Activated CD4-positive, alpha-beta memory T cell treated with anti-CD3 and anti-CD28 coated beads for 36 hours (primary cell): ENCODE measurements at regions not wholly inside any gene's neighbourhood (a gene's known extent, or its start where the extent isn't known, plus 50 kb on each side); places are given as distances from the start of the nearest gene placed in this dataset.
"Not testable (repeated sequence)": the region's sequence is repeated elsewhere in the genome, so short reads cannot be mapped to it uniquely, and the experiment has no call there.

Source experiments
- CTCF ChIA-PET: fragments of 350-600 bp; sonication (Branson Sonifier 250); formaldehyde crosslinking; loops from one replicate; lab custom pipeline; 2021; ENCODE audit warnings: antibody characterized with exemption, inconsistent platforms; lab: Charles Lee
- POLR2A ChIA-PET: fragments of 350-600 bp; sonication (Branson Sonifier 250); formaldehyde crosslinking; loops from one replicate; lab custom pipeline; 2021; ENCODE audit warnings: antibody characterized with exemption; lab: Charles Lee
- DNase-seq: peaks from one replicate; pipeline ENCODE4 v3.0.0-alpha.2; 2020
- H3K27ac Mint-ChIP-seq: one replicate; pipeline ENCODE4 v1.8.0; 2021; ENCODE audit warnings: mixed read lengths
- H3K27me3 Mint-ChIP-seq: one replicate; pipeline ENCODE4 v1.8.0; 2021; ENCODE audit warnings: mixed read lengths
- H3K36me3 Mint-ChIP-seq: one replicate; pipeline ENCODE4 v1.8.0; 2021; ENCODE audit warnings: mixed read lengths
- H3K4me1 Mint-ChIP-seq: one replicate; pipeline ENCODE4 v1.8.0; 2021; ENCODE audit warnings: low read depth, mixed read lengths
- H3K4me3 Mint-ChIP-seq: one replicate; pipeline ENCODE4 v1.8.0; 2021; ENCODE audit warnings: mild to moderate bottlenecking, mixed read lengths
- H3K9me3 Mint-ChIP-seq: one replicate; pipeline ENCODE4 v1.8.0; 2021; ENCODE audit warnings: mixed read lengths
- intact Hi-C: fragments of 100-400 bp; cut with micrococcal nuclease; formaldehyde crosslinking; loops from one replicate; pipeline ENCODE4 v1.15.1; 2023

DNA sequence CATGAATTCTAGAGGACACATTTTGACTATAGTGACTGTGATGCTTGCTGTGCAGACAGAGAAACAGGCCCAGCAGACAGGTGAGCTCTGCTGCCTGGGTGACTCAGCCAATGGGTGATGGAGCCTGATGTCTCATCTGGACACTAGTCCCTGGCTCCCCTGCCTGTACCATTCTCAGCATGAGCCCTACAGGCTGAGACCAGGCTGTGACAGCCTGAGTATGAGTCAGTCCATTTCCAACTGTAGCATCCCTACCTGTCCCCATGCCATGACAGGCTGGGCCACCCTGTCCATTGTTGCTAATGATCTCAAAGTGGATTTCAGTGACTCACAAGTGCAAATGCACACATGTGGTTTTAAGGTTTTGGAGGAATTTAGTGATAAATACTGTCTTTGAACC is 102.5 kb upstream of the EEF2KMT start:
- Mint-ChIP-seq H3K4me1 (no peaks in the 10 kb centered on the region), H3K4me3 (no peak overlapping the region), H3K36me3 (no peaks in the 10 kb centered on the region), H3K27me3 (peaks cover 5% of the 10 kb centered on the region), H3K9me3 (no peaks in the 10 kb centered on the region), H3K27ac (no peak overlapping the region)
- DNase-seq, result no peak
- ChIA-PET CTCF (no interaction called here), POLR2A (no interaction called here)
- intact Hi-C loops, result no loop called here

DNA sequence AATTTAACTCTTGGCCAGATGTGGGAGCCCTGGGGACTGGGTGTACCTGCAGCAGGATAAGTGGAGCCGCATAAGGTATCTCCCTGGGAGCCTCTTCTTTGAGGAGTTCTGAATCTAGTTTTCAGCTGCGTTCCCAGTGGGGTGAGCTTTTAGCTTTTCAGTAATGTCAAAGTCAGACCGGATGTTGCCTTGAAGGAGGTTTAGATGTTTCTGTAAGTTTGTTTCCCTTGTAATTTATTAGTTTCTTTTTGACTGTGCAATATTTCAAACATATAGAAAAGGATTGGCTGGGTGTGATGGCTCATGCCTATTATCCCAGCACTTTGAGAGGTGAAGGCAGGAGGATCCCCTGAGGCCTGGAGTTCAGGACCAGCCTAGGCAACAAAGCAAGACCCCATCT is 98.6 kb upstream of the EEF2KMT start:
- intact Hi-C loops, result no loop called here
- no peak overlapping the region for H3K4me3 Mint-ChIP-seq
- H3K27me3 Mint-ChIP-seq, result peaks cover 5% of the 10 kb centered on the region
- no peaks in the 10 kb centered on the region for H3K9me3 Mint-ChIP-seq
- no peaks in the 10 kb centered on the region for H3K4me1 Mint-ChIP-seq
- ChIA-PET POLR2A (no interaction called here), CTCF (no interaction called here)
- H3K36me3 Mint-ChIP-seq, result no peaks in the 10 kb centered on the region
- no peak for DNase-seq
- no peak overlapping the region for H3K27ac Mint-ChIP-seq

DNA sequence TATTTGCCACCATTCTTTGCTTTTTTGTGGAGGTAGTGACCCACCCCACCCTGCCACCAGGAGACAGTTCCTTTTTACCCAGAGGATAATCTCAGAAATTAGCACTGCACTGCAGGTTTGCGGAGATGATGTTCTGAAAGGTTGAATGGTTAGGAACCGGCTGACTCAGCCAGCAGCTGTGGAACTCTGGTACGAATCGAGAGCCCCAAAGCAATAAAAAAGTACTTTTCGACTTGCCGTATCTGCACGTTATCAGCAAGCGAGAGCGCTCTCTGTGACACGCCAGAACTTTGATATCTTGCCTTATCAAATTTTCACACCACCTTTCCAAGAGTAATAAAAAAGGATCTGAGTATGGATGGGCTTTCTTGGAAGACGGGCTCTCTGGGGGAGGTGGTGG is 96.3 kb upstream of the EEF2KMT start:
- no peaks in the 10 kb centered on the region for H3K36me3 Mint-ChIP-seq
- DNase-seq, result no peak
- CTCF ChIA-PET, result no interaction called here
- no peaks in the 10 kb centered on the region for H3K4me1 Mint-ChIP-seq
- peaks cover 5% of the 10 kb centered on the region for H3K27me3 Mint-ChIP-seq
- intact Hi-C loops, result no loop called here
- no peaks in the 10 kb centered on the region for H3K9me3 Mint-ChIP-seq
- H3K4me3 Mint-ChIP-seq, result no peak overlapping the region
- H3K27ac Mint-ChIP-seq, result no peak overlapping the region
- POLR2A ChIA-PET, result no interaction called here

DNA sequence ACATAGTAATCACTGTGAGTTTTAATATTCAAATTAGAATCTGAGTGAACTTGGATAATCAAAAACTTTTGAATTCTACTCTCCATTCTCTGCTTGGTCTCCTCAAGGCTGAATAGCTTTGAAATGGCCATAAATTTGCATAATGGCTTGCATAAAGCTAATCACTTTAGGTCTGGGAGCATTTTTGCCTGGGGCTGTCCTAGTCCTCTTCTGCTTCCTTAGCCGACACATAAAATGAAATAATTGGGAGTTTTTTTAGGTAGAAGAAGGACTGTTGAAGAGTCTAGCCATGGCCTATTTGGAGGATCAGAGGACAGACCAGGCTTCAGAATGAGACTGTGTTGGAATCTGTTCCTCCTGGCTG is 91.4 kb upstream of the EEF2KMT start:
- ChIA-PET CTCF (no interaction called here), POLR2A (no interaction called here)
- no peaks in the 10 kb centered on the region for H3K27me3 Mint-ChIP-seq
- no peaks in the 10 kb centered on the region for H3K36me3 Mint-ChIP-seq
- H3K27ac Mint-ChIP-seq, result no peak overlapping the region
- intact Hi-C loops, result no loop called here
- H3K9me3 Mint-ChIP-seq, result no peaks in the 10 kb centered on the region
- no peak overlapping the region for H3K4me3 Mint-ChIP-seq
- no peak for DNase-seq
- H3K4me1 Mint-ChIP-seq, result no peaks in the 10 kb centered on the region

DNA sequence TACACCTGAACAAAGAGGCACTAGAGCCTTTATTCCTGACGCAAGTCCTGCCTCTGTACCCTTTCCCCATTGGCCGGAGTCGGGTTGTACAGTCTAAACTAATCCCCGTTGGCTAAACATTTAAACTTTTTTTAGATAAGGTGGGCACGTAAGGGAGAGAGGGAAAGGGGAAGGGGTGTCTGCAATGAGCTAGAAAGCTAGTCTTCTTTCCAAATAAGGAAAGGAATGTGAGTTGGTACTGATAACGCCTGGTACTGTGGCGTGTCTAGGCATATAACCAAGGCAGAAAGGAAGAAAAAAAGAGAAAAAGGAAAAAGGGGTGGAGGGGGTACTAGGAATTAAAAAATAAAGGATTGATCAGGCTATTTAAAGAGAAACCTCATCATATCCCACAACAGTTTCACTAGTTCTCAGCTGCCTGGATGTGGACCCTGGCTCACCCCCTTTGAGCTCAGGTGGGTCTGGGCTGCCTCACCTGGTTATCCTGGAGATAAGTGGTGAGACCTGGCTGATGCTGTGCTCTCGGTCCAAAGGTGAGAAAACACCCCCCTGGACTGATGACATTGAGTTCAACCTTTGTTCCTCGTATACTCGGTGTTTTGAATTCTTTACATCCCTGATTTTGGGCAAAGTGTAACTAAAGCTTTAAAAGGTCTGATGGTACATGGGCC is 90.9 kb upstream of the EEF2KMT start:
- H3K4me3 Mint-ChIP-seq, result no peak overlapping the region
- H3K9me3 Mint-ChIP-seq, result no peaks in the 10 kb centered on the region
- H3K27ac Mint-ChIP-seq, result no peak overlapping the region
- ChIA-PET POLR2A (no interaction called here), CTCF (no interaction called here)
- no peak for DNase-seq
- intact Hi-C loops, result no loop called here
- no peaks in the 10 kb centered on the region for H3K27me3 Mint-ChIP-seq
- H3K4me1 Mint-ChIP-seq, result no peaks in the 10 kb centered on the region
- no peaks in the 10 kb centered on the region for H3K36me3 Mint-ChIP-seq

DNA sequence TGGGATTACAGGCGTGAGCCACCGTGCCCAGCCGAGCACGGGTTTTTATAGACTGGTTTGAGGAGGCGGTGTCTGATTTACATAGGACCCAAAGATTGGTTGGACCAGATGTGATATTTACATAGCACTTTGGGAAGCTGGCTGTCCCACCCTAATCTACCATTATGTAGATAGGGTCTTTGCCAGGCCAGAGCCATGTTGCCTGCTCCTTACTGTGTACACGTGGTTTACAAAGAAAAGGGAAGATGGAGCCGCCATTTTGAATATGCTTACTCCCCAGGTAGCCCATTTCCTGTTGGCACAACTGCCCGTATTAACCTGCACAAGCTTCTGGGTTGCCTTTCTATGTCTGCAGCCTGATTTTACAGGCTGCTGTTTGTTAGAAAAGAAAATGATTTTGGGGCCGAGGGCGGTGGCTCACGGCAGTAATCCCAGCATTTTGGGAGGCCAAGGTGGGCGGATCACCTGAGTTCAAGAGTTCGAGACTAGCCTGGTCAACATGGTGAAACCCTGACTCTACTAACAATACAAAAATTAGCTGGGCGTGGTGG is 89.9 kb upstream of the EEF2KMT start:
- Mint-ChIP-seq H3K36me3 (no peaks in the 10 kb centered on the region), H3K4me3 (no peak overlapping the region), H3K27me3 (no peaks in the 10 kb centered on the region), H3K27ac (no peak overlapping the region), H3K9me3 (no peaks in the 10 kb centered on the region), H3K4me1 (no peaks in the 10 kb centered on the region)
- ChIA-PET CTCF (no interaction called here), POLR2A (no interaction called here)
- DNase-seq, result no peak
- intact Hi-C loops, result no loop called here

DNA sequence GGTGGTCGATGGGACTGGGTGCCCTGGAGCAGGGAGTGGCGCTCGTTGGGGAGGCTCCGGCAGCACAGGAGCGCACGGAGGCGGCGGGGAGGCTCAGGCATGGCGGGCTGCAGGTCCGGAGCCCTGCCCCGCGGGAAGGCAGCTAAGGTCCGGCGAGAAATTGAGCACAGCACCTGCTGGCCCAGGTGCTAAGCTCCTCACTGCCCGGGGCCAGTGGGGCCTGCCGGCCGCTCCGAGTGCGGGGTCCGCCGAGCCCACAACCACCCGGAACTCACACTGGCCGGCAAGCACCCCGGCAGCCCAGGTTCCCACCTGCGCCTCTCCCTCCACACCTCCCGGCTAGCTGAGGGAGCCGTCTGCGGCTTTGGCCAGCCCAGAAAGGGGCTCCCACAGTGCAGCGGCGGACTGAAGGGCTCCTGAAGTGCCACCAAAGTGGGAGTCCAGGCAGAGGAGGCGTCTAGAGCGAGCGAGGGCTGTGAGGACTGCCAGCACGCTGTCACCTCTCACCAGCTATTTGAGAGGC is 88.8 kb upstream of the EEF2KMT start:
- no peak overlapping the region for H3K4me3 Mint-ChIP-seq
- H3K27ac Mint-ChIP-seq, result no peak overlapping the region
- no peaks in the 10 kb centered on the region for H3K4me1 Mint-ChIP-seq
- no peak for DNase-seq
- ChIA-PET POLR2A (no interaction called here), CTCF (no interaction called here)
- intact Hi-C loops, result no loop called here
- H3K9me3 Mint-ChIP-seq, result no peaks in the 10 kb centered on the region
- no peaks in the 10 kb centered on the region for H3K27me3 Mint-ChIP-seq
- no peaks in the 10 kb centered on the region for H3K36me3 Mint-ChIP-seq

DNA sequence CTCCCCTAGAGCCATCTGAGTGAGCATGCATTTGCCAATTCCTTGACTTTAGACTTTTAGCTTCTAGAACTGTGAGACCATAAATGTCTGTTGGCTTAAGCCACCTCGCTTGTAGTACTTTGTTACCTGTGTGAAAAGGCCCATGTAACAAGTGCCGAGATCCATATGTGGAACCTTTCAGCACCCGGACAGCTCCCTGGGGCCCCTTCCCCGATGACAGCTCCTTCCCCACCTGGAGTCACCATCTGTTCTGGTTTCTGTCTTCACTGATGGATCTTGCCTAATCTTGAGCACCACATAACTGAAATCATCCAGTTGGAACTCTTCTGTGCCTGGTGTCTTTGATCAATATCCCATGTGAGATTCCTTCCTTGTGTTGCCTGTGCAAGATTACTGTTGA is 78.9 kb upstream of the EEF2KMT start:
- Mint-ChIP-seq H3K27me3 (peaks cover 11% of the 10 kb centered on the region), H3K4me3 (no peak overlapping the region), H3K36me3 (peaks cover 6% of the 10 kb centered on the region), H3K27ac (no peak overlapping the region), H3K4me1 (no peaks in the 10 kb centered on the region), H3K9me3 (peaks cover 23% of the 10 kb centered on the region)
- DNase-seq, result no peak
- POLR2A ChIA-PET, result no interaction called here
- intact Hi-C loops, result no loop called here
- CTCF ChIA-PET, result no interaction called here

DNA sequence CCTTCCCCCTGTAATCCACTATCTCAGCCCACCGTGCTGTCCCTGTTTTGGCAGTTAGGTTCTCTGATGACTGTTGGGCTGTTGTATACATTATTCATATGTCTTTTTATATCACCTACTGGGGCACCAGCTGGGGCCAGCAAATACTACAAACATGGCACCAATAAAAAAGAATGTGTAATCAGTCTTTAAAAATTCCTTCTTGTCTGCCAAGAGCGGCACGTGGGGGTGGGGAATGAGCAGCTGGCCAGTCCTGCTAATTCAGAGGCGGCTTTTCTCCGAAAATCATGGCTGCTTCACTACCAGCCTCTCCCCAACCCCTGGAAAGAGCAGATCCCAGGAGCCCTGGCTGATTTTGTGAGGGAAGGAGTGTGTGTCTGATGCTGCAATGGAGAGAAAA is 77.7 kb upstream of the EEF2KMT start:
- peaks cover 17% of the 10 kb centered on the region for H3K27me3 Mint-ChIP-seq
- CTCF ChIA-PET, result no interaction called here

DNA sequence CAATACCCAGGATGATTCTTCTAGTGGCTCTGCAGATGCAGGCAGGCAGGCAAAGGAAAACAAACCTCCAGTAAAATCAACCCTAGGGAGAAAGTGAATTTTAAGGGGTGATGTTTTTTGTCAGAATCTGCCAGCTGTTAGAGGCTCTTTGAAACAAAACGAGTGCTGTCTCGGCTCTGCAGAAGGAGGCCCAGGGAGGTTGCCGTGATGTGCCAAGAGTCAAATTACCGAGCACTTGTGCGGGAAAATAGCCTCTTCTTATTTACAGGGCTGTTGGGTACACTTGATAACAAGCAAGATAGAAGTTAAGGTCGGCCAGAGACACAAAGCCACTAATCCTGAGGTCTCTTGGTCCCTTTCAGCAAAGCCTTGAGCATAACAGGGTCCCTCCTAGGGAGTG is 68.9 kb upstream of the EEF2KMT start:
- intact Hi-C loops, result no loop called here
- no peak for DNase-seq
- CTCF ChIA-PET, result no interaction called here
- POLR2A ChIA-PET, result no interaction called here
- peaks cover 6% of the 10 kb centered on the region for H3K9me3 Mint-ChIP-seq
- no peaks in the 10 kb centered on the region for H3K36me3 Mint-ChIP-seq
- H3K27me3 Mint-ChIP-seq, result peaks cover 12% of the 10 kb centered on the region
- no peak overlapping the region for H3K4me3 Mint-ChIP-seq
- H3K4me1 Mint-ChIP-seq, result no peaks in the 10 kb centered on the region
- H3K27ac Mint-ChIP-seq, result no peak overlapping the region

More for the DNA sequence above, 77.7 kb upstream of the EEF2KMT start:
- H3K4me1 Mint-ChIP-seq, result no peaks in the 10 kb centered on the region
- H3K4me3 Mint-ChIP-seq, result no peak overlapping the region
- intact Hi-C loops, result no loop called here
- DNase-seq, result no peak
- POLR2A ChIA-PET, result no interaction called here
- H3K27ac Mint-ChIP-seq, result no peak overlapping the region
- peaks cover 23% of the 10 kb centered on the region for H3K9me3 Mint-ChIP-seq
- H3K36me3 Mint-ChIP-seq, result peaks cover 6% of the 10 kb centered on the region

DNA sequence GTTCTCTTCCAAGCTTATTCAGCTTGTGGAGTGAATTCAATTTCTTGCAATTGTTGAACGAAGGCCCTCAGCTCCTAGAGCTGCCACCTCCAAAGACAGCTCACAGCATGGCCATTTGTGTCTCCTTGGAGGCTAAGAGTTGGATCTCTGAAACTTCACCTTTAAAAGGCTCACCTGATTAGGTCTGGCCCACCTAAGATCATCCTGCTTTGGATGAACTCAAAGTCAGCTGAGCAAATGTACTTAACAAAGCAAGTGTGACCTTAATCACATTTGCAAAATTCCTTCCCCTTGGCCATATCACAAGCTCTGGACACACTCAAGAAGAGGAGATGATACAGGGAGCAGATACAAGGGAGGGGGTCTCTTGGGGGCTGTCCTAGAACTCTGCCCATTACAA is 67.8 kb upstream of the EEF2KMT start:
- H3K27me3 Mint-ChIP-seq, H3K27ac Mint-ChIP-seq, H3K4me1 Mint-ChIP-seq, intact Hi-C loops, H3K36me3 Mint-ChIP-seq, H3K4me3 Mint-ChIP-seq, POLR2A ChIA-PET, DNase-seq, H3K9me3 Mint-ChIP-seq, CTCF ChIA-PET: not testable (repeated sequence)

DNA sequence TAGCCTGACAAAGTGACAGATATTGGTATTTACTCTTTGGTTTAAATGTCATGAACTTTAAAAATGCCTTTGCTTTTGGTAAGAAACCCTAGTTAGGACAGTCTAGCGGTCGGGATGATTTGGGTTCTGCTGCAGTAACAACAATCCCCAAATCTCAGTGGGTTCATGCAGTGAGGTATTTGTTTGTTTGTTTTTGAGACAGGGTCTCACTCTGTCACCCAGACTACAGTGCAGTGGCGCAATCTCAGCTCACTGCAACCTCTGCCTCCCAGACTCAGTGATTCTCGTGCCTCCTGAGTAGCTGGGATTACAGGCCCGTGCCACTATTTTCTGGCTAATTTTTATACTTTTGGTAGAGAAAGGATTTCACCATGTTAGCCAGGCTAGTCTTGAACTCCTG is 65.2 kb upstream of the EEF2KMT start:
- POLR2A ChIA-PET, H3K27ac Mint-ChIP-seq, H3K9me3 Mint-ChIP-seq, H3K27me3 Mint-ChIP-seq, H3K4me3 Mint-ChIP-seq, H3K36me3 Mint-ChIP-seq, DNase-seq, intact Hi-C loops, H3K4me1 Mint-ChIP-seq, CTCF ChIA-PET: not testable (repeated sequence)

DNA sequence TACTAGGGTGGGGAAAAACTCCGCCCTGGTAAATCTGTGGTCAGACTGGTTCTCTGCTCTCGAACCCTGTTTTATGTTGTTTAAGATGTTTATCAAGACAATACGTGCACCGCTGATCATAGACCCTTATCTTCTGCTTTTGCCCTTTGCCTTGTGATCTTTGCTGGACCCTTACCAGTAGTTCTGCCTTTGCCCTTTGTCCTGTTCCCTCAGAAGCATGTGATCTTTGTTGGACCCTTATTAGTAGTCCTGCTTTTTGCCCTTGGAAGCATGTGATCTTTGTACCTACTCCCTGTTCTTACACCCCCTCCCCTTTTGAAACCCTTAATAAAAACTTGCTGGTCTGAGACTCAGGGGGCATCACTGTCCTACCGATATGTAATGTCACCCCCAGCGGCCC is 64.3 kb upstream of the EEF2KMT start:
- DNase-seq, H3K27ac Mint-ChIP-seq, H3K4me3 Mint-ChIP-seq, H3K36me3 Mint-ChIP-seq, intact Hi-C loops, H3K4me1 Mint-ChIP-seq, POLR2A ChIA-PET, H3K9me3 Mint-ChIP-seq, H3K27me3 Mint-ChIP-seq, CTCF ChIA-PET: not testable (repeated sequence)
